ENCODE measurements at regions not wholly inside any gene's neighbourhood (a gene's known extent, or its start where the extent isn't known, plus 50 kb on each side); places are given as distances from the start of the nearest gene placed in this dataset.

GRCh38 chr2:118309946-118310680 is 221.8 kb downstream of the INSIG2 start:
- DNase-seq: peak; percentile 78

DNA sequence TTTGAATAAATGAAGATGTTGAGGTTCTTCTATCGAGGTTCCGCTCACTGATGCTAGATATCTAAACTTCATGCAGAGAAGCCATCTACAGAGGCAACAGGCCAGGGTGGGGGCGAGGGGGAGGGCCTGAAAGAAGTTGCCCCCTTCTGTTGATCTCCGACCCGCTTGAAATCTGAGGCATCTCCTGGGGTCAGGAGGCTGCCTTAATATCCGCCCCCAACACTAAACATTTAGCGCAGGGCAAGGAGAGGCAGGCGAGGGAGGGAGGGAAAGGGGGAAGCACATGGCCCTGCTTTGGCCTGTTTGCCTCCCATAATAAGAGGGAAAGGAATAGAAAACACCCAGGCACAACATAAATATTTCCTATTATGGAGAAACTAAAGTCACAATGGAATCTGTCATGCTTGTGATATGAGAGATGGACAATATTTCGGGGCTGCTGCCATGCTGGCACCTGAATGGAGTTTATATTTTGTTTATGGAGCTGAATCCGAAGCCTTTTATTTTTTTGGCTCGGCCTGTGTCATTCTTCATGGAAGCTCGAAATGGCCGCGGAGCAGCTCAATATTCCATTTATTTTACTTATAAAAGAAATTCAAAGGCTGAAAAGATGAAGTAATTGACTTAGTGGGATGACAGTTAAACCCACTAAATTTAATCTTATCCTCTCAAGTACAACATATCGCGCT is 221.1 kb downstream of the INSIG2 start:
- DNase-seq: no peak

DNA sequence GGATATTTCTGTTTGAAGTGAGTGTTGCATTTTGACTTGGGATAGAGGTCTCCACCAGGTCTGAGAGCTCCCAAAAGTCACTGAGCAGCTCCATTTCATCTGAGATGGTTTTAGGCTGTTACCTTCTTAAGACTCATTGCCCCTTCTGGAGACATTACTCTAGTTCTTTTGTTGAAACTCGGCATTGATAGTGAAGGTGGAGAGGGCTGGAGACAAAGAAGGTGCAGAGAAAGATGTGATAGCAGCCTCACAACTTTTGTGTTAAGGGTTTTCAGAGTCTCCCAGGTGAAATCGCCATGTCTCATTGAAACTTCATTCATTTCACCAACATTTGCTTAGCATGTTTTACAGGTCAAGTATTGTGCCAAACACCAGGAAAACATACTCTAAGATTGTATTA is 219.6 kb downstream of the INSIG2 start:
- no peak for DNase-seq

GRCh38 chr2:118301248-118301647 is 213.0 kb downstream of the INSIG2 start:
- DNase-seq: no peak

GRCh38 chr2:118300832-118301231 is 212.6 kb downstream of the INSIG2 start:
- DNase-seq: no peak

DNA sequence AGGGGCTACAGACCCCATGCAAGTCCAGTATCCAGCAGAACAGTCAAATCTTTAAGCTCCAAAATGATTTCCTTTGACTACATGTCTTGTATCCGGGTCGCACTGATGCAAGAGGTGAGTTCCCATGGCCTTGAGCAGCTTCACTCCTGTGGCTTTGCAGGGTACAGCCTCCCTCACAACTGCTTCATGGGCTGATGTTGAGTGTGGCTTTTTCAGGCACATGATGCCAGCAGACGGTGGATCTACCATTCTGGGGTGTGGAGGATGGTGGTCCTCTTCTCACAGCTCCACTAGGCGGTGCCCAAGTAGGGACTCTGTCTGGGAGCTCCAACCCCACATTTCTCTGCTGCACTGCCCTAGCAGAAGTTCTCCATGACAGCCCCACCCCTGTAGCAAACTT is 208.4 kb downstream of the INSIG2 start:
- DNase-seq: no peak

- DNase-seq: no peak
These were observed 207.5 kb downstream of the INSIG2 start for GRCh38 chr2:118295592-118296390.

DNA sequence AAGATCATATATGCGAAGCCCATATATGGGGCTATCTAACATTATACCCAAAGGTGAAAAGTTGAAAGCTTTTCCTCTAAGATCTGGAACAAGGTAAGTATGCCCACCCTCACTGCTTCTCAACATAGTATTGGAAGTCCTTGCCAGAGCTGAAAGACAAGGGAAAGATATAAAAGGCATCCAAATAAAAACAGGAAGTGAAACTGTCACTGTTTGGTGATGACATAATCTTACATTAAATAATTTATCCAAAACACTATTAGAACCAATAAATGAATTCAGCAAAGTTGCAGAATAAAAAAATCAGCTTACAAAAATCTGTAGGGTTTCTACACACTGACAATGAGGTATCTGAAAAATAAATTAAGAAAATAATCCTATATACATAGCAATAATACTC is 205.8 kb downstream of the INSIG2 start:
- DNase-seq: no peak

DNA sequence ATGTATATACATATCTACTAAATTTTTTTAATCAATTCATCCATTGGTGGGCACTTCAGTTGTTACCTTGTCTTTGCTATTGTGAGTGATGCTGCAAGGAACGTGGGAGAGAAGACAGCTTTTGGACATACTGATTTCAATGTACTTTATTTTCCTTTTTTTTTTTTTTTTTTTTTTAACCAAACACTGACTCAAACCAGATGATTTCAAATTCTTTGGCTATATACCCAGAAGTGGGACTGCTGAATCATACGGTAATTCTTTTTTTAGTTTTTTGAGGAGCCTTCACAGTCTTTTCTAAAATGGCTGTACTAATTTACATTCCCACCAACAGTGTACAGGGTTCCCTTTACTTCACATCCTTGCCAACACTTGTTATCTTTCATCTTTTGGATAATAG is 204.7 kb downstream of the INSIG2 start:
- DNase-seq: no peak

- DNase-seq: no peak
These were observed 203.1 kb downstream of the INSIG2 start for GRCh38 chr2:118291251-118291880.

DNA sequence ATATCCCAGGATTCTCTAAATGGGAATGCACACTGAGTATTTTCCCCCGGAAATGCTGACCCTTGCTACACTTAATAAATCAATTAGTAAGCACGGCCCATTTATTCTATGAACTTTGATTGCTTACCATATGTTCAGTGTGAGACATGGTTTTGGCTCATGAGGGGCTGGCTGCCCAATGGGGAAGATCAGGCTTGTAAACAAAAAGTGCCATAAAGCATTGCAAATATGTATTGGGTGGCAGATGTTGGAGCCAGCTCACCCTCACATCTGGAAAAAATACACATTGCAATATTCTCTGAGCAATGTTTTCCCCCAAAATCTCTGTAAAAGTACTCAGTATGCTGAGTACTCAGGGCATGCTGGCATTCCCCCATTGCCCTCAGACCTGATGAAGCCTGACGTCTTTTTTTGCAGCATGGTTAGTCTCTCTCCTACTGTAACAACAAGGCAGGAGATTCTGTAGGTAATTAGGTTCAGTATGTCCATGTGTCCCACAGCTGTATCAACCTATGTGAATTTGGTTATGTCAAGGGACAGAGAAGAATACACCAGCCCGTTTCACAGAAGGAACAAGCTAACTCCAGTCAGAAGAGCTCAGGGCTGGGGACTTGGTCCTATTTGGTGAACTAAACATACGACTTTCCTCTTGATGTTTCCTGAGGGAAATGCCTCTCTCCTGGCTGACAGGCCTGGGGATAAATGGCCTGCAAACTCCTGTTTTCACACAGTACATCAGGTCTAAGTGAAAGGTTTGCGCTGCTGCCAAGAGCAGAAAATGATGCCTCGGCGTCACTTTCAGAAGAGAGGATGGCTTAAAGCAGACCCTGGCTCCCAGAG is 202.4 kb downstream of the INSIG2 start:
- no peak for DNase-seq

DNA sequence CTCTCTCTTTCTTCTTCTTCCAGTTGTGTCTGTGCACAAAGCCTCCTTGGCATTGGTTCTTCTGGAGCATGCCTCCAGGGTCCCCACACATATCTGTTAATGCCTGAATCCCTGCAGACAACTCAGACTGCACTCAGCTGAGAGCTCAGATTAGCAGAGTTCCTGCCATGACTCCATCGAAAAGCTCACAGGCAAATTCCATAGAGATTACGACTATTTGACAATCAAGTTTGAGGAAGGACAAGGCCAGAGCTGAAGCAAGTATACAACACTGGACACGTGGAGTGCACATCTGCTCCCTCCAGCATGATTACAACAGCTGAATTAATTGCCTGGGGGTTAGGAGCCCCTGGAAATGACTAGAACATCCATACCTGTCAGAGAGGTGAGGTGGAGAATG is 190.7 kb downstream of the INSIG2 start:
- DNase-seq: no peak

DNA sequence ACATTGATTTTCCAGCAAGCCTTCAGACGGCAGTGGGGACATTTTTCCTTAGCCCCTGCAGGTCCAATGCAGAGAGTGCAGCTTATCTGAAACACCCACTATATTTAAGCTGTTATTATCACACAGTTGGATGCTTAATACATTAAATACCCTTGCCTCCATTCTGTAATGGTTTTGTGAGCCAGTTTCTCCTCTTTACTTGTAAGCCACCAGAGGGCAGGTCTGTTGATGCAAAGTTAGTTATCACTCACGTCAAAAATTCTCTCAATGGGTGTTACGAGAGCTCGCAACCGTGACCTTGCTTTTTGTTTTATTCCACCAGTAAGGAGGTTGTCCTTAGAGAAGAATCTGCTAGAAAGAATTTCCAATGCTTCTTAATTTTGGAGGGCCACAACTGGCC is 189.8 kb downstream of the INSIG2 start:
- DNase-seq: no peak

GRCh38 chr2:118274841-118275510 is 186.7 kb downstream of the INSIG2 start:
- DNase-seq: no peak

- no peak for DNase-seq
These were observed 184.1 kb downstream of the INSIG2 start for GRCh38 chr2:118272391-118272790.

DNA sequence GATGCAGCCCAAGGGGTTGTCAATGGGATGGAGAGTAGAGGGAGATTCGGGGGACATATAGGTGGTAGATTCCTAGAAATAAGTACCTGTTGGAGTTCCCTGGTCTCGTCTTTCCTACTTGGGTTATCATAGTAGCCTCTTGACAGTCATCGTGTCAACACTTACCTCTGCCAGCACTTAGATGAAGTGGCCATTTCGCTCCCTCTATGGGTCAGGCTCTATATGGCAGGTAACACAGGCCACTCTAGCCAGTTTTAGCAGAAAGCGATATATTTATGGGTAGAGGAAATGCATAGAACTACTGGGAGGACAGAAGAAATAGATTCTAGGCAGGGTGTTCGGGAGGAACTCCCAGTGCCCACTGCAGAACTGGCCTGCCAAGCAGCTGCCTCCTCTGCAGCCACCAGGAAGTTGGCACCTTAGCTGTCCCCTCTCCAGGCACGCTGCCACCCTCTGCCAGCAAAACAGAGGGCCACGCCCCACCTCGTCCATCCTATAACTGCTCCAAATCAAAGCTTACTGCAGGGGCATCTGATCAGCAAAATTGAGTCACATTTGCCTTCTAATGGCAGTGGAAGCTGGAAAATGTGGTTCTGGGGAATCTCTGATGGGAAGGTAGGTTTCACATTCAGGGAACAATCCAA is 181.3 kb downstream of the INSIG2 start:
- DNase-seq: no peak

DNA sequence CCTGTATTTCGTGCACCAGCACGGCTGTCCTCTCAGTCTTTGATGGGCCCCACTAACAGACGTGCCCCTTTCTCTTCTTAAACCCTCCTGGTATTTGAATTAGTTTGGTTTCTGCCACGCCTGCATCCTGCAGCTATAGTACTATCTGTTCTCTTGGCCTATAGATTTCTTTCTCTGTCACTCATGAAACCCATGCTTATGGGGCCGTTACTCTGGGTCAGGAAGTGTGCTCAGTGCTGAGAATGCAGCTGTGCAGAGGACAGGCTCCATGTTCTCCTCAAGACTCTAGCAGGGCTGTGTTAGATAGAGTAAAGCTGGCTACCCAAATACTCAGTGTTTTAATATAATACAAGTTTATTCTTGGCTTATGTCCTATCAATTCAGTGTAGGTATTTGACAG is 180.0 kb downstream of the INSIG2 start:
- DNase-seq: no peak

- no peak for DNase-seq
These were observed 177.7 kb downstream of the INSIG2 start for GRCh38 chr2:118265873-118266455.

DNA sequence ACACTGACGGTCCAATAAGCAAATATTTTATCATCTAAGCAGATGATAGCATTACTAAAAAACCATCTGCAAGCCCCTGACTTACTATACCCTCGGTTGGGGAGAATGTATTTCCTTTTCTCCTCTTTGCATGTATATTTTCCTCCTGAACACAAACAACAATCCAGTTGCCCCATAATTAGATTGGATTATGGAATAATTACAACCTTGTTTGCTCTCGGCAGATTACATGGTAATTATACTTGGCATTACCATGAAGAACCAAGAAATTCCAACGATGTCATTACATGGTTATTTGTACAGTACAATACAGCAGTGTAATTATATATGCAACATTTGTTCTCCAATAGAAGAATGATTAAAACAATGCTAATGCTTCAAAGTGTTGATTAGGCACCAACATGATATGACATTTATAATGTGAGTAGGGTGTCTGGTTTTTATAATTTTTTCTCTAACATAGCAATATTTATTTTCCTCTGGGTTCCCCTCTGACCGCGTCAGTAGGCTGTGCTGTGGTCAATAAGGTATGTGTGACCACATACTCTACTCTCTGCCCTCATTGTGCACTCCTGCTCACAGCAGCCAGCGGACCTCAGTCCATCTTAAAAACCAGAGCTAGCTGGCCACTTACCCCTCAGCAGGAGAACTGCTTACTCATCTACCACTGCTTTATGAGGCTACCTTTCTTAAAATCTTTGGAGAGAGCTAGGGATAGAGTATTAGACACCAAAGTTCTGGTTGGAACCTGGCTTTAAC is 176.1 kb downstream of the INSIG2 start:
- no peak for DNase-seq

- no peak for DNase-seq
These were observed 169.4 kb downstream of the INSIG2 start for GRCh38 chr2:118257696-118258095.
